ENCODE measurements at regions not wholly inside any gene's neighbourhood (a gene's known extent, or its start where the extent isn't known, plus 50 kb on each side); places are given as distances from the start of the nearest gene placed in this dataset.

- no peak for DNase-seq (ENCODE audit: extremely low spot score)
- TF ChIP-seq, protein P1, sequence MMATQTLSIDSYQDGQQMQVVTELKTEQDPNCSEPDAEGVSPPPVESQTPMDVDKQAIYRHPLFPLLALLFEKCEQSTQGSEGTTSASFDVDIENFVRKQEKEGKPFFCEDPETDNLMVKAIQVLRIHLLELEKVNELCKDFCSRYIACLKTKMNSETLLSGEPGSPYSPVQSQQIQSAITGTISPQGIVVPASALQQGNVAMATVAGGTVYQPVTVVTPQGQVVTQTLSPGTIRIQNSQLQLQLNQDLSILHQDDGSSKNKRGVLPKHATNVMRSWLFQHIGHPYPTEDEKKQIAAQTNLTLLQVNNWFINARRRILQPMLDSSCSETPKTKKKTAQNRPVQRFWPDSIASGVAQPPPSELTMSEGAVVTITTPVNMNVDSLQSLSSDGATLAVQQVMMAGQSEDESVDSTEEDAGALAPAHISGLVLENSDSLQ (IDR thresholded peaks at IDR 0.05), result no peak
- TF ChIP-seq FOXK2 (IDR thresholded peaks at IDR 0.05) (no peak), LEF1 (IDR thresholded peaks at IDR 0.05; ENCODE audit: borderline replicate concordance) (no peak), BHLHE40 (IDR thresholded peaks at IDR 0.05; ENCODE audit: borderline replicate concordance) (no peak), SP1 (IDR thresholded peaks at IDR 0.05) (no peak), ELF4 (IDR thresholded peaks at IDR 0.05) (no peak), HDGF (IDR thresholded peaks at IDR 0.05; ENCODE audit: borderline replicate concordance) (no peak), L3MBTL2 (conservative IDR thresholded peaks at IDR 0.05) (no peak), FOXA1 (IDR thresholded peaks at IDR 0.05) (no peak), CTBP1 (IDR thresholded peaks at IDR 0.05; ENCODE audit: borderline replicate concordance) (no peak), ARNT (IDR thresholded peaks at IDR 0.05) (no peak), ZNF384 (IDR thresholded peaks at IDR 0.05) (no peak), TARDBP (IDR thresholded peaks at IDR 0.05) (no peak), FOXM1 (IDR thresholded peaks at IDR 0.05; ENCODE audit: borderline replicate concordance) (no peak), NFRKB (IDR thresholded peaks at IDR 0.05) (no peak), SUZ12 (IDR thresholded peaks at IDR 0.05) (no peak)
- ChIA-PET POLR2A (no interaction called here), CTCF (no interaction called here)
These were observed 204.0 kb upstream of the FAT1 start for GRCh38 chr4:186927624-186928023.

DNA sequence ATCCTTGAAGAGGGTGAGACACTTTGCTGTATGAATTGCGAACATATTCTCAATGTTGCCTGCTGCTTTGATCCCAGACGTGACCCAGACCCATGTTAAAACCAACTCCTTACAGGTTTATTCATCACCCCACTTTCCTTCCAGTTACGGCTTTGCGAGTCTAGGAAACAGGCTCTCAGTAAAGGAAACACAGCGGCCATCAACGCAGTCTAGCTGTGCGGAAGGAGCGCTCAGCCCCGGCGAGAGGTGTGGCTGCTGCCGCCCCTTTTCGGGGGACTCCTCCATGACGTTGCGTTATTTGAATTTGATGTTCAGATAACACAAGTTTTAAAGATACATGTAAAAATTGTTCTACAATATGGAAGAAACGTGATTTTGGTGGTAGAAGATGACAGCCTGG, 206.4 kb upstream of the FAT1 start:
- CTCF ChIA-PET, result no interaction called here
- TF ChIP-seq HDGF (IDR thresholded peaks at IDR 0.05; ENCODE audit: borderline replicate concordance) (no peak), CTBP1 (IDR thresholded peaks at IDR 0.05; ENCODE audit: borderline replicate concordance) (no peak), SP1 (IDR thresholded peaks at IDR 0.05) (no peak), FOXM1 (IDR thresholded peaks at IDR 0.05; ENCODE audit: borderline replicate concordance) (no peak), FOXK2 (IDR thresholded peaks at IDR 0.05) (no peak), TARDBP (IDR thresholded peaks at IDR 0.05) (no peak), LEF1 (IDR thresholded peaks at IDR 0.05; ENCODE audit: borderline replicate concordance) (no peak), L3MBTL2 (conservative IDR thresholded peaks at IDR 0.05) (no peak), FOXA1 (IDR thresholded peaks at IDR 0.05) (no peak), ELF4 (IDR thresholded peaks at IDR 0.05) (no peak), ARNT (IDR thresholded peaks at IDR 0.05) (no peak), SUZ12 (IDR thresholded peaks at IDR 0.05) (no peak), NFRKB (IDR thresholded peaks at IDR 0.05) (no peak), ZNF384 (IDR thresholded peaks at IDR 0.05) (no peak), BHLHE40 (IDR thresholded peaks at IDR 0.05; ENCODE audit: borderline replicate concordance) (no peak)
- TF ChIP-seq, protein P1 (IDR thresholded peaks at IDR 0.05), result no peak
- no peak for DNase-seq (ENCODE audit: extremely low spot score)
- POLR2A ChIA-PET, result no interaction called here

- no peak for DNase-seq (ENCODE audit: extremely low spot score)
- no peak for TF ChIP-seq SP1 (IDR thresholded peaks at IDR 0.05)
- no peak for TF ChIP-seq SUZ12 (IDR thresholded peaks at IDR 0.05)
- TF ChIP-seq FOXM1 (IDR thresholded peaks at IDR 0.05; ENCODE audit: borderline replicate concordance), result no peak
- TF ChIP-seq LEF1 (IDR thresholded peaks at IDR 0.05; ENCODE audit: borderline replicate concordance), result no peak
- no peak for TF ChIP-seq BHLHE40 (IDR thresholded peaks at IDR 0.05; ENCODE audit: borderline replicate concordance)
- no peak for TF ChIP-seq ARNT (IDR thresholded peaks at IDR 0.05)
- TF ChIP-seq TARDBP (IDR thresholded peaks at IDR 0.05), result no peak
- no peak for TF ChIP-seq HDGF (IDR thresholded peaks at IDR 0.05; ENCODE audit: borderline replicate concordance)
- TF ChIP-seq FOXA1 (IDR thresholded peaks at IDR 0.05), result no peak
- no peak for TF ChIP-seq ZNF384 (IDR thresholded peaks at IDR 0.05)
- TF ChIP-seq CTBP1 (IDR thresholded peaks at IDR 0.05; ENCODE audit: borderline replicate concordance), result no peak
- no peak for TF ChIP-seq L3MBTL2 (conservative IDR thresholded peaks at IDR 0.05)
- TF ChIP-seq NFRKB (IDR thresholded peaks at IDR 0.05), result no peak
- no peak for TF ChIP-seq ELF4 (IDR thresholded peaks at IDR 0.05)
- TF ChIP-seq FOXK2 (IDR thresholded peaks at IDR 0.05), result no peak
- CTCF ChIA-PET, result no interaction called here
- POLR2A ChIA-PET, result no interaction called here
These were observed 207.9 kb upstream of the FAT1 start for GRCh38 chr4:186931519-186931918.

DNA sequence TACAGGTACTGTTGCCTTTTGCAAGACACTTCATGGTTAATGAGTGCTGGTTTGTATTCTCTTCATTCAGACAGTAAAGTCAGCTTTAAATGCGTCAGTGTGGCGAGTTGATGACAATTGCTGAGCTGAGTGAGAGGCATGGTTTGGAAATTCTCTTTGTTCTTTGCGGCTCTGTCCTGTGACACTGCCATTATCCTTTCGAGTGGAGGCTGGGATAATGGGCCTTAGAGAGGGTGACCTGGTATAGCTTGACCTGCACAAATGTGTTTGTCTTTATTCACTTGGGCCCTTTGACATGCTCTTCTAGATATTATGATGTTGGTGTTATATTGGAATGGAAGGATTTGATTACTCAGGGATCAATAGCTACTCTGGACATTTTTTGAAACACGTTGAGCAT, 208.5 kb upstream of the FAT1 start:
- no peak for DNase-seq (ENCODE audit: extremely low spot score)
- TF ChIP-seq LEF1 (IDR thresholded peaks at IDR 0.05; ENCODE audit: borderline replicate concordance), result no peak
- TF ChIP-seq FOXK2 (IDR thresholded peaks at IDR 0.05), result no peak
- no peak for TF ChIP-seq CTBP1 (IDR thresholded peaks at IDR 0.05; ENCODE audit: borderline replicate concordance)
- TF ChIP-seq FOXM1 (IDR thresholded peaks at IDR 0.05; ENCODE audit: borderline replicate concordance), result no peak
- TF ChIP-seq BHLHE40 (IDR thresholded peaks at IDR 0.05; ENCODE audit: borderline replicate concordance), result no peak
- no peak for TF ChIP-seq FOXA1 (IDR thresholded peaks at IDR 0.05)
- no peak for TF ChIP-seq ELF4 (IDR thresholded peaks at IDR 0.05)
- ChIA-PET CTCF (interaction anchor here (0.7 kb wide), 1 partner anchor 62 kb away, joined by 5 read pairs; no protein-coding TSS in a partner anchor), POLR2A (no interaction called here)

DNA sequence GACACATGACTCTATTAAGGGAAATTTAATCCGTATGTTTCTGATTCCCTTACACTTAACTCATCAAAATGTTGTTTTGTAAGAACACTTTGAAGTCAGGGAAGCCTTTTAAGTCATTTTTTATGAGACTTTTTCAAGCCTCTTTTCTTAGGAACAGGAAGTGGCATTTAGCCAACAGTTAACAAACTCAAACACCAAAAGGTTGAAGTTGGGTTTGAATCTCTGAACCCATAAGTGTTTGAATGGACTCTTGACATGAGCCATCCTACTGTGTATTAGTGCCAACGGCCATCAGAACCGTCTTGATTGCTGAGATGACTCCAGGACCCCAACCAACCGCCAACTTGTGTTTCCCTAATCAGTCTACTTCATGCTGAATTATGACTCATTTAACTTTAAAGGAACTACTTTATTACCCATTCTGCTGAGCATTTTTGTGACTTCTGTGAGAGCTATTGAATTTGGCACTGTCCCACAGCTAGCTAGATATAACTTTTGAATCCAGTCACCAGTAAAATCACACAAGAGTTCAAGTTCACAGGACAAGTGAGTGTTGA, 209.1 kb upstream of the FAT1 start:
- DNase-seq (ENCODE audit: extremely low spot score), result no peak
- ChIA-PET CTCF (interaction anchor here (0.7 kb wide), 1 partner anchor 63 kb away, joined by 5 read pairs; no protein-coding TSS in a partner anchor), POLR2A (no interaction called here)
- TF ChIP-seq, protein P1 (IDR thresholded peaks at IDR 0.05), result no peak
- no peak for TF ChIP-seq SP1 (IDR thresholded peaks at IDR 0.05)

GRCh38 chr4:186934244-186934643, 210.6 kb upstream of the FAT1 start:
- no peak for DNase-seq (ENCODE audit: extremely low spot score)
- TF ChIP-seq ARNT (IDR thresholded peaks at IDR 0.05) (no peak), SP1 (IDR thresholded peaks at IDR 0.05) (no peak), LEF1 (IDR thresholded peaks at IDR 0.05; ENCODE audit: borderline replicate concordance) (no peak)
- TF ChIP-seq, protein P1 (IDR thresholded peaks at IDR 0.05), result no peak
- CTCF ChIA-PET, result no interaction called here
- POLR2A ChIA-PET, result no interaction called here
